GM12891 (cell line): ENCODE measurements at regions not wholly inside any gene's neighbourhood (a gene's known extent, or its start where the extent isn't known, plus 50 kb on each side); places are given as distances from the start of the nearest gene placed in this dataset.

Source experiments
- DNase-seq: peaks from one replicate; pipeline ENCODE4 v3.0.0; 2011; ENCODE audit warnings: low spot score; ENCODE audit not compliant: insufficient read length
- FAIRE-seq: peaks from 2 replicates; lab custom pipeline; 2011; peaks lifted over from hg19 to GRCh38; lab: Jason Lieb, UNC
- PAX5 ChIP-seq: IDR thresholded peaks from 2 replicates; pipeline ENCODE4 v1.6.1; 2011; ENCODE audit warnings: low read length, moderate library complexity, mild to moderate bottlenecking; ENCODE audit not compliant: insufficient read depth, severe bottlenecking
- POLR2A ChIP-seq: IDR thresholded peaks from 2 replicates; pipeline ENCODE4 v1.6.1; 2011; ENCODE audit warnings: low read depth, low read length, control low read depth
- POLR2AphosphoS5 ChIP-seq: IDR thresholded peaks from 2 replicates; pipeline ENCODE4 v1.6.1; 2011; ENCODE audit warnings: low read depth, low read length, control low read depth
- POU2F2 ChIP-seq: IDR thresholded peaks from 2 replicates; pipeline ENCODE4 v1.6.1; 2011; ENCODE audit warnings: low read depth, mild to moderate bottlenecking, control low read depth, low read length, moderate library complexity
- SPI1 ChIP-seq: IDR thresholded peaks from 2 replicates; pipeline ENCODE4 v1.6.1; 2011; ENCODE audit warnings: low read depth, low read length, control low read depth
- TAF1 ChIP-seq: IDR thresholded peaks from 2 replicates; pipeline ENCODE4 v1.6.1; 2011; ENCODE audit warnings: low read depth, low read length, control low read depth

DNA sequence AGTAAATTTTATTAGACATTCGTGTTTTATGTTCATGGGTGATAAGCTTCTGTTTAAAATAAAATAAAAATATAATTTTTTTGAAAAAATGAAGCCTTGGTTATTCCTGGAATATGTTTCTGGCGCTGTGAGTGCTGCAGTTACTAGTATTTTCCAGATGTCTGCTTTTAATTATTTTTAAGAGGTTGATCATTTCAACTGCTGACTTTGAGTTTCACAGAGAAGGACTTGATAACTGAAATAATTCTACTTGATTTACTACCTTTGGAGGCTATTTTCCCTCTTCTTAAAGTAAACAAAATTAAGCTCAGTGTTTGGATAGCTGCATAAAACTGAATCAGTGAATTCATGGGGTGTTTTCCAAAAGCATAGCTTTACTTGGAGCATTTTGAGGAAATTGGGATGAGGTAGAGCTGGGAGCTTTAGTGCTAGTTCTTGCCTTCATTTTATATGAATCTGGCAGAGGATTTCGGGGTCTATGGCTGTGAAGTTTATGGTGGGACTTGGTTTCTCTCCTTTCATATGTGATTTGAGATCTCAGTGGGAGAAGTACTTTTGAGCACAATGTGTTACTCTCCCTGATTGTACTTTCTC is 666.5 kb downstream of the DCDC2C start:
- no peak for FAIRE-seq
- DNase-seq = no peak
- TF ChIP-seq PAX5 (no peak), TAF1 (no peak), SPI1 (no peak), POLR2A (no peak), POU2F2 (no peak), POLR2AphosphoS5 (no peak)

DNA sequence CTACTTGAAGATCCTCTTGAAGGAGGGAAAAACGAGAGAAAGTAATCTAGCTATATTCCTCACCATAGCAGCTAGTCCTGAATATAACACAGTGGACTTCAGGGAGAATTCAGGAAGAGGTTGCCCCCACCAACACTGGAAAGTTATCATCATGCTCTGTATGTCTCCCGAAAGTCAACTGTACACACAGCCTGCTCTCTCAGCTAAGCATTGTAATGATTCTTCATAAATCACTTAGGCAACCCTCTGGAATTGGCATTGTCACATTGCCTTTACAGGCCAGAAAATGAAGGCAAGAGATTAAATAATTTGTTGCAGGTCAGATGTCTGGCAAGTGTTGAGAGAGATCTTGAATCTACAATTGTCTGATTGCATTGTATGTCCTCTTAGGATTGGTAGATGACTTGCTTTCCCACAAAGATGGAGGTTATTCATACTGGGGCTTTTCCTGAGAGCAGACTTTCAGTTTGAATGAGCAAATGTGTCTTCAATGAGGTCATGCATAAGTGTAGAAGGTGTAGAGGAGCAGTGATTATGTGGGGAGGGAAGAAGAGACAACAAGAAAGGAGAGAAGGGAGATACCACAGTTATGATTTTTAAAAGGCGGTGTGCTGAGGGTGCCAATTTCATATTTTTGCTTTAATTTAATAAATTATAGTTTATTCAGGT is 667.2 kb downstream of the DCDC2C start:
- FAIRE-seq (no peak), DNase-seq (no peak)
- no peak for TF ChIP-seq POU2F2

DNA sequence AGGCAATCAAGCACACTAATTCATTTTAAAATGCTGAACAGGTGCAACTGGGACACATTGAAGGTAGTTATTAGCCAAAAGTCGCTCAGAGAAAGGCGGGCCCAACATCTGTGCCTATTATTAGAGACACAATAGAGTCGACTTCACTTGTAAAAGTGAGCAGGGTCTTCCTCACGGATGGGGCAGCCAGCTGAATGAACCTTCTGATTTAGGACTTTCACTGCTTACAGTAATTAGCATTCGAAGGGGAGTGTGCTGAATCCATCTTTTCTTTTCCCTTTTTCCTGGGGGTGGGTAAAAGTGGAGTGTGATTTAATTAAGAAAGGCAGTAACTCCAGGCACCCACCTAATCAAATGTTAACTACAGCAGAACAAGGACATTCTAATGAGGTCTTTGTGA is 677.7 kb downstream of the DCDC2C start:
- FAIRE-seq = no peak
- TF ChIP-seq TAF1 = no peak
- DNase-seq = no peak

DNA sequence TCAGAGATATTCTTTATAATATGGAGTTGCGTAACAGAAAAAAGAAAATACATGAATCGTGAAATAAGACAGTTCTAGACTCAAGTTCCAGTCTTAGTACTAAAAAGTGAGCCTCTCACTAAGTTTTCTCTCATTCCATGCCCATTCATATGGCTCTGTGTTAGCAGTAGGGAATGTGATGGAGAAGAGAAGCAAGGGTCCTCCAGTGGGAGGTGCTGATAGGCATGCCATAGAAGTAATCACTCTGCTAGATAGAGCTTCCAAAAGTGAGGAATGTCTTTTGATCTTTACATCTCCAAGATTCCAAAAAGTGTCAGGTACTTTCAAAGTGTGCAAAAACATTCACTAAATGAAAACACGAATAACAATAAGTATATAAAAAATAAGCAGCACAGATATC is 678.4 kb downstream of the DCDC2C start:
- no peak for FAIRE-seq
- no peak for DNase-seq
- TF ChIP-seq SPI1 (no peak), POLR2AphosphoS5 (no peak), TAF1 (no peak), PAX5 (no peak), POLR2A (no peak)

DNA sequence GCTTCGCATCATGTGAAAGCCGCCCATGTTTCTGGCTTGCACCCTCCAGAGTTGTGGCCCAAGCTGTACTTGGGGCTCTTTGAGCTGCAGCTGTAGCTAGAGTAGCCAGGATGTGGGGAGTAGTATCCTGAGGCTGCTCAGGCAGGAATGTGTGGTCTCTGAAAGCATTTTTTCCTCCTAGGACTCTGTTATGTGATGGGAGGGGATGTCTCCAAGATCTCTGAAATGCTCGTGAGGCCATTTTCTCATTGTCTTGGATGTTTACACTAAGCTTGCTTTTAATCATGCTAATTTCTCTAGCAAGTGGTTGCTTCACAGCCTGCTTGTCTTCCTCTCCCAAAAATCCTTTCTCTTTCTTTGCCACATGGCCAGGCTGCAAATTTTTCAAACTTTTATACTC is 687.6 kb downstream of the DCDC2C start:
- no peak for TF ChIP-seq POU2F2
- no peak for TF ChIP-seq PAX5
- no peak for TF ChIP-seq POLR2AphosphoS5
- TF ChIP-seq SPI1 = no peak
- TF ChIP-seq POLR2A = no peak
- no peak for TF ChIP-seq TAF1
- DNase-seq (no peak), FAIRE-seq (no peak)

DNA sequence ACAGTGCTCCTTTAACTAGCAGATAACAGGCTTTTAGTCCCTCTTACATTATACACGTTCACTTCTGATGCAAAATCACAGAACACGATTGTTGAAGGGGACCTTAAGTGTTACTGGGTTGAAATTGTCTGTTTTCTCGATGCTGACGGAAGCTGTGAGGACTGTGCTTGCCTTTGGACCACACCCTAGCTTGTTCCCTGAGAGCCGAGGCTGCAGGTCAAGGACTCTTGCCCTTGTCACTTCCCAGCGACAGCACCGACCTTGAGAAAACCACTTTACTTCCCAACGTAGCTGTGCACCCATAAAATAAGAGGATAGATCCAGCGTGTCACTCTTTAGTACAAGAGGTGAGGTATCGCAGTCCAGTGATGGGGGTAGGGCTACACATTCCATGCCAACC is 701.0 kb downstream of the DCDC2C start:
- no peak for DNase-seq
- no peak for TF ChIP-seq POLR2A
- no peak for TF ChIP-seq POLR2AphosphoS5
- TF ChIP-seq POU2F2 = no peak
- TF ChIP-seq PAX5 = no peak
- FAIRE-seq = no peak

DNA sequence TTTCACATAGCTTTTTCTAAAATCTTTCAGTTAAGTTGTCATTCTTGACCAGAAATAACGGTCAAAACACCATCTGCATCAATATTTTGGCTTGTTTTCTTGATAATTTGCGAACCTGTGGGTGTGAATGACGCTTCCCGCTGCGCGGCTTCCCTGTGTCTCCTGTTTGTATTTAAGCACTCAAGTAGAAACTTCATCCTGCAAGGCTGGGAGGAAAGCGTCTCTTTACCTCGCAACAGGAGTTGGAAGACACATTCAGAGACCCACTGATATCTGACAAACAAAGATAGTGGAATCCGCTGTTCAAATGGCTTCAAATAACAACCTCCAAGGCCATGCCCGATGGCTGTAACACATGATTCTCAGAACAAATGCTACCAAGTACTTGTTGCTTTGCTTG is 704.9 kb downstream of the DCDC2C start:
- TF ChIP-seq POLR2A = no peak
- no peak for TF ChIP-seq POLR2AphosphoS5
- TF ChIP-seq SPI1 = no peak
- TF ChIP-seq TAF1 = no peak
- TF ChIP-seq POU2F2 = no peak
- no peak for TF ChIP-seq PAX5
- DNase-seq = no peak
- no peak for FAIRE-seq

DNA sequence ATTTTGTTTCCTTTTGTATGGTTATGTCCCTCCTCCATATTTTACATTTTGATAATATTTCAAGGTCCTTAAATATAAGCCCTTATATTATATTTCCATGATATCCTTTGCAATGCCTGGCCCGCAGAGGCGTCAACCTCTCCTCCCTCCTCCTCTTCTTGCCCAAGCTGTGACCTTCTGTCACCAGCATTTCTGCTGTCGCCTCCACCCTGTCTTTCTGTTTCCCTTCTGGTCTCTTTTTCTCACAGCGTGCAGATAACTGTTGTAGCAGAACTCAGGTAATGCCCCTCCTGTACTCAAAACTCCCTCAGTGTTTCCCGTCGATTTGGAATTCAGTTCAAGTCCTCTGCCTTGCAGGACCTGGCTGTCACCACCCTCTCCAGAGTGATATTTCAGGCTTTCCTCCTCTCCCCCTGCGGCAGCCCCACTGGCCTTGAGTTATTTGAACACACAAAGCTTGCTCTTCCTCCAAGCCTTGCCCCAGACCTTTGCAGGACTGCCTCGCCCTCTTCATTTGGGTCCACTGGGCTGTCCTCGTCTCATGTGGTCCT is 709.3 kb downstream of the DCDC2C start:
- FAIRE-seq = no peak
- no peak for DNase-seq
- no peak for TF ChIP-seq POU2F2

DNA sequence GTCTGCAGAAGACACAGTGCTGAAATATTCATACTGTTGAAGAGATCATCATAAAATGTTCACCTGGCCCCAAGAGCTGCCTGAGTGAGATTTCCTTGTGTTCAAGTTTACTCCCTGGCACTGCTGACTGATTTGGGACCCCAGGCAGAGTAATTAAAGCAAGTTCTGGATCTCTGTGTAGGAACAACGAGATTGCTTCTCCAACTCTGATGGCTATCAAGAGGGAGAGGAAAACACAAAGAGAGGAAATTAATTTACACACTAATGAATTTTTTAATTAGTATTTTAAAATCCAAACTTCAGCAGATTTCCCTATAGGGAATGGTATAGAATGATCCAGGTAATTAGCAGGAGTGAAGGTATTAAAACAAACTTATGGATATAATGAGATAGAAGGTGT is 711.8 kb downstream of the DCDC2C start:
- no peak for DNase-seq
- FAIRE-seq = no peak
- TF ChIP-seq POLR2AphosphoS5 = no peak
- TF ChIP-seq SPI1 = no peak
- no peak for TF ChIP-seq PAX5
- no peak for TF ChIP-seq POLR2A
- TF ChIP-seq TAF1 = no peak
- no peak for TF ChIP-seq POU2F2

DNA sequence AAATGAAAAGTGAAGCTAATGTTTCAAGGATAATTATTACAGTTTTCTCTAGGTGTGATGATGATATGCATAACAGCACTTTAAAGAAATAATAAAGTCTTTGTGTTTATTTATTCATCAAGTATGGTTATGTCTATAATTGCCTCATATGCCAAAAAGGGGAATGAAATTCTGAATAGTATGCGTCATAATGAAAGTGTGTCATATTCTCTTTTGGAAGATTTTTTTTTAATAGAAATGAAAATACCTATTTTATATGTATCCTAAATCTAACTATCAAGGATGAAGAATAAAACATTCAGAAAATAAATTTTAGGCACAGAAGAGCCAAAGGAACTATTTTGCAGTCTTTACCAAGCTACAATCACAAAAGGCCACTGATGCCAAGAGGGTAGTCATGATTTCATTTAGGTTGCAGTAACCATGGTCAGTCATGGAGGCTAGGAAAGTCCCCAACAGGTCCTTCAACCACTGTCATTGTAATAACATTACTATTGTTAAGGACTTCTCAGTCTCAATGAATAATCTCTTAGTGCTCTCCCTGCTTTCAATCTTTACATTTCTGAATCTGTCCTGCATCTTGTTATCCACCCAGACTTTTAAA is 712.5 kb downstream of the DCDC2C start:
- no peak for FAIRE-seq
- TF ChIP-seq SPI1 = no peak
- TF ChIP-seq POU2F2 = no peak
- no peak for TF ChIP-seq POLR2A
- no peak for TF ChIP-seq PAX5
- TF ChIP-seq TAF1 = no peak
- TF ChIP-seq POLR2AphosphoS5 = no peak
- DNase-seq = no peak
